BLaER1 treated with 17β-estradiol and CSF1 and Interleukin-3, amounts not matched to agents 10 nM and 100 nM (cell line): ENCODE measurements at regions not wholly inside any gene's neighbourhood (a gene's known extent, or its start where the extent isn't known, plus 50 kb on each side); places are given as distances from the start of the nearest gene placed in this dataset.
A peak's percentile ranks its signal among the peaks of the same experiment; 100 is the strongest.

Experiments used
- H3K27ac ChIP-seq, 11 experiments: shearing (Covaris generic); formaldehyde crosslinking; 2 replicates each; pipeline ENCODE4 v1.8.1; 2022
- H3K27me3 ChIP-seq, 11 experiments: shearing (Covaris generic); formaldehyde crosslinking; 2 replicates each; pipeline ENCODE4 v1.8.1; 2022
- H3K36me3 ChIP-seq, 11 experiments: shearing (Covaris generic); formaldehyde crosslinking; 2 replicates each; pipeline ENCODE4 v1.8.1; 2022
- H3K4me1 ChIP-seq, 10 experiments: shearing (Covaris generic); formaldehyde crosslinking; 2 replicates each; pipeline ENCODE4 v1.8.1; 2022
- H3K4me2 ChIP-seq, 11 experiments: shearing (Covaris generic); formaldehyde crosslinking; 2 replicates each; pipeline ENCODE4 v1.8.1; 2022
- H3K4me3 ChIP-seq, 10 experiments: shearing (Covaris generic); formaldehyde crosslinking; 2 replicates each; pipeline ENCODE4 v1.8.1; 2022
- H3K9ac ChIP-seq, 11 experiments: shearing (Covaris generic); formaldehyde crosslinking; 2 replicates each; pipeline ENCODE4 v1.8.1; 2022
- H3K9me3 ChIP-seq, 11 experiments: shearing (Covaris generic); formaldehyde crosslinking; replicated peaks in 1 of 11; 2 replicates each; pipeline ENCODE4 v1.8.1; 2022
- H4K20me1 ChIP-seq, 11 experiments: shearing (Covaris generic); formaldehyde crosslinking; 2 replicates each; pipeline ENCODE4 v1.8.1; 2022
- Cebpa-rat ChIP-seq, 11 experiments: shearing (Covaris generic); IDR thresholded peaks; 2 replicates each; pipeline ENCODE4 v1.8.1; 2022

DNA sequence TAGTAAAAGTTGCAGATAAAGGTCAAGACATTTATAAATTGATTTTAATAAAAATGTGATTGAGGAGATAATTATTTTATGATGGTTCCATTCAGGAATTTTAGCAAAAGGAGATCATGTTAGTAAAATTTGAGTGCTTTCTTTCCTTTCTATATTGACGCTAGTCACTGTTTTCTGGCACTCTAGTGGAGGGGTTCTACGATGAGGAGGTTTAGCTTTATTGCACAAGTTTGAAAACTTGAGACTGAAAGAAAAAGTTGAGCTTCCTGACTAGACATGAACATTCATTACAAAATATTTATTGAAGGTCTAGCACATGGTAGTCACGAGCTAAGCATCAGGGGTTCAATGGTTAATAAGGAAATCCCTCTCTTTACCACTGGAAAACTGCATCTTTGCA, 336.1 kb downstream of the SNAPC1 start:
- Histone ChIP-seq H3K27me3 (no peaks in the 10 kb centered on the region), H3K36me3 (no peaks in the 10 kb centered on the region), H3K9ac (no peak overlapping the region), H3K27ac (no peak overlapping the region), H3K4me2 (no peak overlapping the region), H4K20me1 (no peaks in the 10 kb centered on the region), H3K4me3 (no peak overlapping the region), H3K9me3 (peaks cover 0 to 8% (median 4%) of the 10 kb centered on the region in 11 experiments; a peak in 8 of 22 replicates), H3K4me1 (0 out of 20 replicates have a peak, but pooled peaks cover 0 to 4% (median 0%) of the 10 kb centered on the region in 10 experiments)
- TF ChIP-seq Cebpa-rat (IDR thresholded peaks at IDR 0.05) = no peak

DNA sequence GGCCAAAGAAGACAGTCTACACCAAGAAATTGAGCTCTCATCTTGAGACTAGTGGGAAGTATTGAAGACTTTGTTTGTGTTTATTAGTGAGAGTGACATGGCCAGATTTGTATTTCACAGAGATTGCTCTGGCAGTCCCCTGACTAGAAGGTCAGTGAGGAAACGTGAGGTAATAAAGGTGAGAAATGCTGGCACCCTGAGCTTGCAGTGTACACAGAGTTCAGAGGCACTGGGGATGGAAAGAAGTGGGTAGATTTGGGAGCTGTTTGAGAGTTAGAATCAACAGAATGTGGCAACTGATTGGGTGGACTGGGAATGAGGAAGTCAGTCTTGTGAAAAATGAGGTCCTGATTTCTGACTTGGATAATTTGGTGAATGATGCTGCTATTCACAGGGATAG, 336.9 kb downstream of the SNAPC1 start:
- no peak overlapping the region for H3K9ac ChIP-seq
- H3K4me3 ChIP-seq = no peak overlapping the region
- H3K27me3 ChIP-seq = no peaks in the 10 kb centered on the region
- H3K4me1 ChIP-seq = 0 out of 20 replicates have a peak, but pooled peaks cover 0 to 4% (median 0%) of the 10 kb centered on the region in 10 experiments
- H3K27ac ChIP-seq = no peak overlapping the region
- H3K4me2 ChIP-seq = no peak overlapping the region
- no peaks in the 10 kb centered on the region for H3K36me3 ChIP-seq
- TF ChIP-seq Cebpa-rat (IDR thresholded peaks at IDR 0.05) = no peak
- peaks cover 0 to 8% (median 4%) of the 10 kb centered on the region in 11 experiments; a peak in 8 of 22 replicates for H3K9me3 ChIP-seq
- H4K20me1 ChIP-seq = no peaks in the 10 kb centered on the region

GRCh38 chr14:62101189-62101588, 339.0 kb downstream of the SNAPC1 start:
- H3K36me3 ChIP-seq = no peaks in the 10 kb centered on the region
- H3K9me3 ChIP-seq = peaks cover 0 to under 1% (median 0%) of the 10 kb centered on the region in 11 experiments; a peak in 4 of 22 replicates
- no peaks in the 10 kb centered on the region for H4K20me1 ChIP-seq
- TF ChIP-seq Cebpa-rat (IDR thresholded peaks at IDR 0.05) = no peak
- H3K4me3 ChIP-seq = no peak overlapping the region
- H3K27me3 ChIP-seq = no peaks in the 10 kb centered on the region
- H3K4me1 ChIP-seq = 0 out of 20 replicates have a peak, but pooled peaks cover 0 to 4% (median 0%) of the 10 kb centered on the region in 10 experiments
- no peak overlapping the region for H3K9ac ChIP-seq
- no peak overlapping the region for H3K4me2 ChIP-seq
- no peak overlapping the region for H3K27ac ChIP-seq

GRCh38 chr14:62101673-62102348, 339.6 kb downstream of the SNAPC1 start:
- H3K27ac ChIP-seq = no peak overlapping the region
- no peaks in the 10 kb centered on the region; a peak in 1 of 22 replicates for H3K9me3 ChIP-seq
- no peak for TF ChIP-seq Cebpa-rat (IDR thresholded peaks at IDR 0.05)
- no peaks in the 10 kb centered on the region for H3K27me3 ChIP-seq
- H3K4me2 ChIP-seq = no peak overlapping the region
- no peak overlapping the region for H3K4me3 ChIP-seq
- 0 out of 20 replicates have a peak, but pooled peaks cover 0 to 4% (median 0%) of the 10 kb centered on the region in 10 experiments for H3K4me1 ChIP-seq
- H4K20me1 ChIP-seq = no peaks in the 10 kb centered on the region
- no peaks in the 10 kb centered on the region for H3K36me3 ChIP-seq
- H3K9ac ChIP-seq = no peak overlapping the region

GRCh38 chr14:62102349-62102725, 340.1 kb downstream of the SNAPC1 start:
- Histone ChIP-seq H3K36me3 (no peaks in the 10 kb centered on the region), H3K4me2 (no peak overlapping the region), H3K27me3 (no peaks in the 10 kb centered on the region), H3K9me3 (no peaks in the 10 kb centered on the region; a peak in 1 of 22 replicates), H3K9ac (no peak overlapping the region), H3K4me1 (0 out of 20 replicates have a peak, but pooled peaks cover 0 to 4% (median 0%) of the 10 kb centered on the region in 10 experiments), H4K20me1 (no peaks in the 10 kb centered on the region), H3K4me3 (no peak overlapping the region), H3K27ac (no peak overlapping the region)
- TF ChIP-seq Cebpa-rat (IDR thresholded peaks at IDR 0.05) = no peak

- no peak overlapping the region for H3K9ac ChIP-seq
- no peaks in the 10 kb centered on the region; a peak in 1 of 22 replicates for H3K9me3 ChIP-seq
- no peak for TF ChIP-seq Cebpa-rat (IDR thresholded peaks at IDR 0.05)
- H3K4me1 ChIP-seq = 0 out of 20 replicates have a peak, but pooled peaks cover 0 to 4% (median 0%) of the 10 kb centered on the region in 10 experiments
- H3K4me2 ChIP-seq = no peak overlapping the region
- H3K27me3 ChIP-seq = no peaks in the 10 kb centered on the region
- no peaks in the 10 kb centered on the region for H3K36me3 ChIP-seq
- H3K4me3 ChIP-seq = no peak overlapping the region
- H3K27ac ChIP-seq = no peak overlapping the region
- no peaks in the 10 kb centered on the region for H4K20me1 ChIP-seq
Observed at GRCh38 chr14:62103464-62103863, 341.2 kb downstream of the SNAPC1 start.

- H4K20me1 ChIP-seq = no peaks in the 10 kb centered on the region
- H3K9ac ChIP-seq = no peak overlapping the region
- H3K27ac ChIP-seq = no peak overlapping the region
- no peaks in the 10 kb centered on the region for H3K36me3 ChIP-seq
- H3K4me1 ChIP-seq = no peaks in the 10 kb centered on the region
- H3K4me3 ChIP-seq = no peak overlapping the region
- no peak for TF ChIP-seq Cebpa-rat (IDR thresholded peaks at IDR 0.05)
- no peak overlapping the region for H3K4me2 ChIP-seq
- H3K9me3 ChIP-seq = no peaks in the 10 kb centered on the region
- peaks cover 1 to 7% (median 4%) of the 10 kb centered on the region in 11 experiments; a peak in 20 of 22 replicates for H3K27me3 ChIP-seq
Observed at GRCh38 chr14:62110941-62111340, 348.7 kb downstream of the SNAPC1 start.

DNA sequence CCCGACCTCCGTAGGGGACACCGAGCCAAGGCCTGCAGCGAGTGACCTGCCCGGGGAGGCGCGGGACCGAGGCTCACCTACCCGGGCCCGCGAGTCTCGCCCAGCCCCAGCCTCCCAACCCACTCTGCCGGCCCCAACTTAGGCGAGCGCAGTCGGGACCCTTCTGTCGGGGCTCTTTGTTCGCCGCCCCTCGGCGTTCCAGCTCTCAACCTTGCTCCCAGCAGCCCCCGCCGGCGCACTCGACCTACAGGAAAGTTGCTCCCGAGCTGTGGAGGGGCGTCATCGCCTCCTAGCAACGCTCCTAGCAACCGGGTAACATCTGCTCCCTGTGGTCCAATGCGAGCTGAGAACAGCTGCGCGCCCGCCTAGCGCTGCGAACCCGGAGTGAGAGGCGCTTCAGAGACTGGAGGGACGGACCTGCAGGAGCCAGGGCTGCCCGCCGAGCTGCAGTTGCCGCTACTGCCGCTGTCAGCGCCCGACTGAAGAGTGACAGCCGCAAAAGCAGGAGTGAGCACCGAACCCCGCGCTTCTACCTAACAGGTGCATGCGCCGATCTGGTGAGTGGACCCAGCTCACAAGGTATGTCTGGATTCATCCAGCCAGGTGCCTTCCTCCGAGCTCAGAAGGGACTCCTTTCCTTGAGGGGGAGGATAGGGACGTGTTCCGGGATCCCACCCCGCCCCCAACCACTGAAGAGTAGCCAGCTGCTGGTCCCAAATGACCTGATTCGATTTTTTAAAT, 355.0 kb downstream of the SNAPC1 start:
- H4K20me1 ChIP-seq = no peaks in the 10 kb centered on the region
- peak overlapping the region; percentile 53 to 82 (median 69) for H3K4me2 ChIP-seq
- H3K4me3 ChIP-seq = peak overlapping the region; percentile 27 to 60 (median 48); a peak in 19 of 20 replicates
- no peak for TF ChIP-seq Cebpa-rat (IDR thresholded peaks at IDR 0.05)
- no peak overlapping the region for H3K27ac ChIP-seq
- H3K9ac ChIP-seq = no peak overlapping the region
- no peaks in the 10 kb centered on the region for H3K36me3 ChIP-seq
- H3K9me3 ChIP-seq = peaks cover 0 to 11% (median 8%) of the 10 kb centered on the region in 11 experiments; a peak in 15 of 22 replicates
- peaks cover 32 to 38% (median 35%) of the 10 kb centered on the region in 11 experiments for H3K27me3 ChIP-seq
- peaks cover 0 to 10% (median 0%) of the 10 kb centered on the region in 10 experiments; a peak in 3 of 20 replicates for H3K4me1 ChIP-seq

DNA sequence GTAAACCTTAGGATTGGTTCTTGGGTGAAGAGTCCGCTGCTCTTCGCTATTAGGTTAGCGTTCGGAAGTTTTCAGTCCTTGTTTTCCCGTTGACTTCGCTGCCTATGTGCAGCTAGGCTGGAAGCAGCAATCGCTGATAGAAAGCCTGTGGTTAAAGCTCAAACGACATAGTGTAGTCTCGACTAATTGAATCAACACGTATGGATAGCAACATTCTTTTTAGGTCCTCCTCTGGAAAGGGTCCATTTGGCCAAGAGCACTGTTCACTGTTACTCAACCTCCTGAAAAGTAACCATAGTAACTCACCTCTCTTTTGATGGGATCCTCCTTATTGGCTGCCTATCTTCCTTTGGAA, 355.5 kb downstream of the SNAPC1 start:
- peak overlapping the region; percentile 53 to 82 (median 69) for H3K4me2 ChIP-seq
- H3K9ac ChIP-seq = no peak overlapping the region
- H3K4me3 ChIP-seq = peak overlapping the region; percentile 27 to 60 (median 48); a peak in 18 of 20 replicates

More for the DNA sequence above, 355.5 kb downstream of the SNAPC1 start:
- peaks cover 32 to 38% (median 35%) of the 10 kb centered on the region in 11 experiments for H3K27me3 ChIP-seq
- no peaks in the 10 kb centered on the region for H3K36me3 ChIP-seq
- peaks cover 0 to 10% (median 0%) of the 10 kb centered on the region in 10 experiments; a peak in 3 of 20 replicates for H3K4me1 ChIP-seq
- H4K20me1 ChIP-seq = no peaks in the 10 kb centered on the region
- no peak for TF ChIP-seq Cebpa-rat (IDR thresholded peaks at IDR 0.05)
- H3K9me3 ChIP-seq = peaks cover 0 to 11% (median 8%) of the 10 kb centered on the region in 11 experiments; a peak in 15 of 22 replicates
- no peak overlapping the region for H3K27ac ChIP-seq
